A673 (cell line): ENCODE measurements at regions not wholly inside any gene's neighbourhood (a gene's known extent, or its start where the extent isn't known, plus 50 kb on each side); places are given as distances from the start of the nearest gene placed in this dataset.

Experiments used
- EZH2 ChIP-seq: fragments of 200-600 bp; sonication (generic); IDR thresholded peaks from 2 replicates; pipeline ENCODE4 v1.6.1; 2017; ENCODE audit warnings: borderline replicate concordance, low read depth, mild to moderate bottlenecking, mixed read lengths, antibody characterized with exemption, low read length; ENCODE audit not compliant: poor library complexity, severe bottlenecking
- TF ChIP-seq, protein P1 (sequence below): fragments of 300-800, 200-600 bp; sonication (generic); conservative IDR thresholded peaks from 2 replicates; pipeline ENCODE4 v1.5.1; 2017; ENCODE audit warnings: low read depth, mild to moderate bottlenecking, antibody characterized with exemption, low read length, moderate library complexity, mixed read lengths

DNA sequence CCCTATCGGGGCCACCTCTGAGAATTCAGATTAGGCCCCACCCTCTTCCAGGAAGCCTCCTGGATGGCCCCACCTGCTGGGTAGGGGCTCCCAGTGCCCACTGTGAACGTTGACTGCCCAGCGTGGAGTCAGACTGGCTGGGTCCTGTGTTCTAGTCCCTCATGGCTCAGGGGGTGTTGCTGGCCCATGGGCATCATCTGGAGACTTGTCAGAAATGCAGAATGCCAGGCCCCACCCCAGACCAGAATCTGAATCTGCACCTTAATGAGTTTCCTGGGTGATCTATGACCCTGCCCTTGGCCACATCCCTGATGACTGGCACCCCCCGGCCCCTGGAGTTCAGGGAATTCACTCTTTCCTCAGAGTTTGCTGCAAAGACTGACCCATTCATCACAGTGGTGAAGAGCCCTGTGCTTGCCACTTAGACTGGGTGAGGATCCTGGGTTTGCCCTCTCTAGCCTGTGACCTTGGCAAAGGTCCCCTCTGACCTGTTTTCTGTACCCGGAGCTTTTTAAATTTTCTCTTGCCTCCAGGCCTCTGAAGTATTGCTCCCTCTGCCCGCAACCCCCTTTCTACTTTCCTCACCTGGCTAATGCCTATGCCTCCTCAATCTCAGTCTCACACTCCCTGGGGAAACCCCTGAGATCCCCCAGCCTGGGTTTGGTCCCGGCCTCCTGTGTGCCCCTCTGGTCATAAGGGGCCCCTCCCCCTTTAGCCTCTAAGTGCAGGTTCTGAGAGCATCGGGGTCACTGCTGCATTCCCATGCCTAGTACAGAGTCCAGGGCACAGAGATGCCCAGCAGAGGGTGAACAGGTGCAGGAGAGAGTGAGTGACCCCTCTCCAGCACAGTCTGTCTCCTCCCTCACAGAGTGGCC lies 184.2 kb downstream of the MATN1 start:
- TF ChIP-seq, protein P1, sequence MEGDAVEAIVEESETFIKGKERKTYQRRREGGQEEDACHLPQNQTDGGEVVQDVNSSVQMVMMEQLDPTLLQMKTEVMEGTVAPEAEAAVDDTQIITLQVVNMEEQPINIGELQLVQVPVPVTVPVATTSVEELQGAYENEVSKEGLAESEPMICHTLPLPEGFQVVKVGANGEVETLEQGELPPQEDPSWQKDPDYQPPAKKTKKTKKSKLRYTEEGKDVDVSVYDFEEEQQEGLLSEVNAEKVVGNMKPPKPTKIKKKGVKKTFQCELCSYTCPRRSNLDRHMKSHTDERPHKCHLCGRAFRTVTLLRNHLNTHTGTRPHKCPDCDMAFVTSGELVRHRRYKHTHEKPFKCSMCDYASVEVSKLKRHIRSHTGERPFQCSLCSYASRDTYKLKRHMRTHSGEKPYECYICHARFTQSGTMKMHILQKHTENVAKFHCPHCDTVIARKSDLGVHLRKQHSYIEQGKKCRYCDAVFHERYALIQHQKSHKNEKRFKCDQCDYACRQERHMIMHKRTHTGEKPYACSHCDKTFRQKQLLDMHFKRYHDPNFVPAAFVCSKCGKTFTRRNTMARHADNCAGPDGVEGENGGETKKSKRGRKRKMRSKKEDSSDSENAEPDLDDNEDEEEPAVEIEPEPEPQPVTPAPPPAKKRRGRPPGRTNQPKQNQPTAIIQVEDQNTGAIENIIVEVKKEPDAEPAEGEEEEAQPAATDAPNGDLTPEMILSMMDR, result no peak
- no peak for TF ChIP-seq EZH2
